ENCODE measurements at regions not wholly inside any gene's neighbourhood (a gene's known extent, or its start where the extent isn't known, plus 50 kb on each side); places are given as distances from the start of the nearest gene placed in this dataset.

- DNase-seq (ENCODE audit: low read depth, low spot score) (no peak), FAIRE-seq (no peak)
- no peak overlapping the region for H3K4me3 ChIP-seq (replicated peaks in 1 of 3; ENCODE audit: insufficient read depth in 1 of 3, low read depth in 1 of 3, low read length in 3 of 3)
- no peaks in the 10 kb centered on the region for H3K27me3 ChIP-seq (ENCODE audit: control insufficient read depth in 2 of 2, insufficient read depth in 2 of 2, low read length in 2 of 2)
- no peak overlapping the region for H2AFZ ChIP-seq (ENCODE audit: low read depth, low read length)
- no peak overlapping the region for H3K27ac ChIP-seq (ENCODE audit: insufficient read depth, low read depth, low read length)
- H3K9me3 ChIP-seq (replicated peaks; ENCODE audit: control insufficient read depth, insufficient read depth, low read length), result no peaks in the 10 kb centered on the region
- H3K79me2 ChIP-seq (ENCODE audit: control insufficient read depth, insufficient read depth, low read length), result no peaks in the 10 kb centered on the region
- H3K9ac ChIP-seq (replicated peaks; ENCODE audit: extremely low read depth, insufficient read depth, low read length), result no peak overlapping the region
- TF ChIP-seq MAX (IDR thresholded peaks at IDR 0.05; ENCODE audit: insufficient read depth, insufficient read length) (no peak), EZH2 (IDR thresholded peaks at IDR 0.05; ENCODE audit: borderline replicate concordance, low read depth, low read length, severe bottlenecking) (no peak), POLR2AphosphoS5 (IDR thresholded peaks at IDR 0.05; ENCODE audit: insufficient read depth, low read depth, low read length) (no peak), GATA2 (IDR thresholded peaks at IDR 0.05; ENCODE audit: insufficient read depth, insufficient read length, low read depth, low read length) (no peak), FOS (IDR thresholded peaks at IDR 0.05; ENCODE audit: borderline replicate concordance, insufficient read depth, low read length) (no peak), JUN (IDR thresholded peaks at IDR 0.05; ENCODE audit: borderline replicate concordance, insufficient read depth, insufficient read length, low read depth) (no peak), MYC (IDR thresholded peaks at IDR 0.05; ENCODE audit: low read depth, low read length) (no peak), POLR2A (IDR thresholded peaks at IDR 0.05; ENCODE audit: low read depth, low read length) (no peak)
- TF ChIP-seq, protein P1, sequence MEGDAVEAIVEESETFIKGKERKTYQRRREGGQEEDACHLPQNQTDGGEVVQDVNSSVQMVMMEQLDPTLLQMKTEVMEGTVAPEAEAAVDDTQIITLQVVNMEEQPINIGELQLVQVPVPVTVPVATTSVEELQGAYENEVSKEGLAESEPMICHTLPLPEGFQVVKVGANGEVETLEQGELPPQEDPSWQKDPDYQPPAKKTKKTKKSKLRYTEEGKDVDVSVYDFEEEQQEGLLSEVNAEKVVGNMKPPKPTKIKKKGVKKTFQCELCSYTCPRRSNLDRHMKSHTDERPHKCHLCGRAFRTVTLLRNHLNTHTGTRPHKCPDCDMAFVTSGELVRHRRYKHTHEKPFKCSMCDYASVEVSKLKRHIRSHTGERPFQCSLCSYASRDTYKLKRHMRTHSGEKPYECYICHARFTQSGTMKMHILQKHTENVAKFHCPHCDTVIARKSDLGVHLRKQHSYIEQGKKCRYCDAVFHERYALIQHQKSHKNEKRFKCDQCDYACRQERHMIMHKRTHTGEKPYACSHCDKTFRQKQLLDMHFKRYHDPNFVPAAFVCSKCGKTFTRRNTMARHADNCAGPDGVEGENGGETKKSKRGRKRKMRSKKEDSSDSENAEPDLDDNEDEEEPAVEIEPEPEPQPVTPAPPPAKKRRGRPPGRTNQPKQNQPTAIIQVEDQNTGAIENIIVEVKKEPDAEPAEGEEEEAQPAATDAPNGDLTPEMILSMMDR (IDR thresholded peaks at IDR 0.05; ENCODE audit: extremely low read depth in 1 of 2, insufficient read depth in 1 of 2, low read depth in 1 of 2, low read length in 2 of 2), result no peak
- POLR2A ChIA-PET, result no interaction called here
- H3K4me1 ChIP-seq (ENCODE audit: control insufficient read depth, extremely low read depth, insufficient read depth, low read length), result no peaks in the 10 kb centered on the region
- intact Hi-C loops (cut with micrococcal nuclease) (loop anchor here (10.0 kb wide), 1 partner anchor 339 kb away; no protein-coding TSS in a partner anchor), dilution Hi-C loops (cut with MboI; ENCODE audit: extremely low pct_ligation_motif_present, low sequenced_read_pairs) (no loop called here)
- BruUV-seq (replicated peaks), result no TSS peak
- CTCF ChIA-PET, result no interaction called here
- H3K4me2 ChIP-seq (ENCODE audit: insufficient read depth, low read length), result no peak overlapping the region
- H4K20me1 ChIP-seq (replicated peaks; ENCODE audit: control insufficient read depth, extremely low read depth, insufficient read depth, low read length), result no peaks in the 10 kb centered on the region
- H3K36me3 ChIP-seq (ENCODE audit: control insufficient read depth in 2 of 2, extremely low read depth in 1 of 2, insufficient read depth in 2 of 2, low read length in 2 of 2), result no peaks in the 10 kb centered on the region
- no peaks in the 10 kb centered on the region for H3K9me1 ChIP-seq (replicated peaks; ENCODE audit: control insufficient read depth, extremely low read depth, insufficient read depth, low read length)
Observed at GRCh38 chr15:98446083-98446482, 202.3 kb upstream of the IGF1R start.
